K562 (cell line): ENCODE measurements at regions not wholly inside any gene's neighbourhood (a gene's known extent, or its start where the extent isn't known, plus 50 kb on each side); places are given as distances from the start of the nearest gene placed in this dataset.

ENCODE experiments used
- ATAC-seq: fragments of 200-7000 bp; cut with Tn5 transposase; 3 replicates; pipeline ENCODE4 v1.9.1; 2020; ENCODE audit warnings: moderate library complexity
- BruUV-seq: library from RNA; stranded (reverse); fragments of 400-500 nt; replicated peaks from 2 replicates; lab custom pipeline; 2021; lab: Mats Ljungman, UMichigan
- CTCF ChIA-PET: fragments of 300-600 bp; formaldehyde crosslinking; extraction: SDS; loops from one replicate; lab custom pipeline; 2021; ENCODE audit warnings: low intra/inter-chr PET ratio; lab: Yijun Ruan, JAX
- POLR2A ChIA-PET: fragments of 300-600, 350-650 bp; sonication (Branson Sonifier 250); formaldehyde crosslinking; extraction: SDS; loops from one replicate; lab custom pipeline; 2021; ENCODE audit warnings: antibody characterized with exemption, inconsistent platforms; lab: Yijun Ruan, JAX
- DNase-seq, 4 experiments: peaks; one replicate each; pipeline versions ENCODE4 v3.0.0 to v3.0.0-alpha.2; 2011 to 2018; ENCODE audit warnings: low spot score in 3 of 4, mixed read lengths in 3 of 4; ENCODE audit errors: extremely low read depth in 1 of 4
- FAIRE-seq: peaks from 2 replicates; lab custom pipeline; 2011; peaks lifted over from hg19 to GRCh38; lab: Jason Lieb, UNC
- H2AFZ ChIP-seq: 2 replicates; pipeline ENCODE4 v1.6.0; 2011; ENCODE audit warnings: low read depth, low read length, control low read depth, inconsistent platforms
- H3K27ac ChIP-seq: fragments of 200-600 bp; 3 replicates; pipeline ENCODE4 v1.8.0; 2011; ENCODE audit warnings: low read depth, mild to moderate bottlenecking, control low read depth, inconsistent platforms, low read length, moderate library complexity, mixed read lengths; ENCODE audit errors: extremely low read depth
- H3K27me3 ChIP-seq, 2 experiments: fragments of 300-600 bp in 1 of 2; 2 replicates in 1 of 2; 3 replicates in 1 of 2; pipeline versions ENCODE4 v1.6.0 to v1.8.0; 2011; ENCODE audit warnings: inconsistent platforms in 2 of 2, low read length in 2 of 2, mild to moderate bottlenecking in 1 of 2, mixed read lengths in 1 of 2, moderate library complexity in 1 of 2; ENCODE audit not compliant: control insufficient read depth in 2 of 2, insufficient read depth in 2 of 2
- H3K36me3 ChIP-seq: fragments of 300-600 bp; 3 replicates; pipeline ENCODE4 v1.8.0; 2011; ENCODE audit warnings: mild to moderate bottlenecking, low read length, inconsistent platforms; ENCODE audit not compliant: control insufficient read depth, insufficient read depth
- H3K4me1 ChIP-seq, 2 experiments: fragments of 200-600 bp in 1 of 2; replicated peaks in 1 of 2; 2 replicates in 1 of 2; 3 replicates in 1 of 2; pipeline versions ENCODE4 v1.5.1 to v1.8.0; 2011; ENCODE audit warnings: inconsistent platforms in 2 of 2, low read length in 2 of 2, mild to moderate bottlenecking in 1 of 2, mixed read lengths in 1 of 2, moderate library complexity in 1 of 2; ENCODE audit not compliant: control insufficient read depth in 2 of 2, insufficient read depth in 2 of 2
- H3K4me2 ChIP-seq: 2 replicates; pipeline ENCODE4 v1.6.1; 2011; ENCODE audit warnings: low read length, control low read depth, inconsistent platforms, mixed read lengths; ENCODE audit not compliant: insufficient read depth
- H3K4me3 ChIP-seq: fragments of 200-600 bp; sonication (generic), shearing (Covaris generic); 2 replicates; pipeline ENCODE4 v1.5.1; 2016; ENCODE audit warnings: control low read depth, inconsistent platforms
- H3K79me2 ChIP-seq: fragments of 200-600 bp; 3 replicates; pipeline ENCODE4 v1.8.0; 2011; ENCODE audit warnings: low read length, inconsistent platforms; ENCODE audit not compliant: control insufficient read depth, insufficient read depth
- H3K9ac ChIP-seq, 2 experiments: 2 replicates each; pipeline versions ENCODE4 v1.6.0 to v1.6.1; 2011; ENCODE audit warnings: low read depth in 2 of 2, low read length in 2 of 2, control low read depth in 1 of 2, inconsistent platforms in 1 of 2, mild to moderate bottlenecking in 1 of 2, mixed read lengths in 1 of 2; ENCODE audit not compliant: insufficient read depth in 1 of 2
- H3K9me1 ChIP-seq: one replicate; pipeline ENCODE4 v1.6.0; 2011; ENCODE audit warnings: inconsistent platforms, mild to moderate bottlenecking, low read length, moderate library complexity; ENCODE audit not compliant: control insufficient read depth, insufficient read depth
- H3K9me3 ChIP-seq: replicated peaks from 2 replicates; pipeline ENCODE4 v1.5.1; 2011; ENCODE audit warnings: low read depth, low read length, inconsistent platforms; ENCODE audit not compliant: control insufficient read depth, insufficient read depth
- H4K20me1 ChIP-seq: replicated peaks from 2 replicates; pipeline ENCODE4 v1.6.1; 2011; ENCODE audit warnings: low read length, inconsistent platforms, mixed read lengths; ENCODE audit not compliant: control insufficient read depth, insufficient read depth
- FOXK1 ChIP-seq: sonication (generic); formaldehyde crosslinking; IDR thresholded peaks from 2 replicates; pipeline ENCODE4 v1.8.0; 2022; ENCODE audit warnings: missing genetic modification reagents, mild to moderate bottlenecking, borderline replicate concordance
- GATAD2A ChIP-seq: fragments of 450-650 bp; IDR thresholded peaks from 2 replicates; pipeline ENCODE4 v1.6.1; 2017
- HBP1 ChIP-seq: fragments of 450-650 bp; formaldehyde crosslinking; IDR thresholded peaks from 2 replicates; pipeline ENCODE4 v1.4.0; 2022; ENCODE audit warnings: missing genetic modification characterization
- HMGN3 ChIP-seq: IDR thresholded peaks from 2 replicates; pipeline ENCODE4 v1.6.1; 2011; ENCODE audit warnings: borderline replicate concordance, low read depth, mild to moderate bottlenecking, mixed read lengths, low read length; ENCODE audit not compliant: insufficient read length; ENCODE audit errors: extremely low read depth
- KAT2B ChIP-seq: IDR thresholded peaks from one replicate; pipeline ENCODE4 v1.6.1; 2012; ENCODE audit warnings: low read depth, mild to moderate bottlenecking, control low read depth, inconsistent platforms, low read length, moderate library complexity
- MAZ ChIP-seq, 2 experiments: fragments of 450-650 bp in 1 of 2; sonication (generic) in 1 of 2; formaldehyde crosslinking; IDR thresholded peaks in 1 of 2; conservative IDR thresholded peaks in 1 of 2; 2 replicates each; pipeline versions ENCODE4 v1.4.0 to v1.5.0; 2020; ENCODE audit warnings: mild to moderate bottlenecking in 1 of 2, missing genetic modification reagents in 1 of 2
- NCOA1 ChIP-seq: fragments of 450-650 bp; IDR thresholded peaks from 2 replicates; pipeline ENCODE4 v1.6.1; 2016; ENCODE audit warnings: low read depth
- POLR3G ChIP-seq: IDR thresholded peaks from 2 replicates; pipeline ENCODE4 v1.6.1; 2011; ENCODE audit not compliant: insufficient read length, insufficient replicate concordance; ENCODE audit errors: extremely low read depth
- RCOR1 ChIP-seq, 2 experiments: IDR thresholded peaks; 2 replicates each; pipeline ENCODE4 v1.6.1; 2012; ENCODE audit warnings: low read depth in 2 of 2, low read length in 2 of 2, borderline replicate concordance in 1 of 2, improper control_type of control experiment in 1 of 2
- SETDB1 ChIP-seq: IDR thresholded peaks from one replicate; pipeline ENCODE4 v1.6.1; 2012; ENCODE audit warnings: low read length, control low read depth, inconsistent platforms
- SIN3B ChIP-seq: fragments of 450-650 bp; IDR thresholded peaks from 2 replicates; pipeline ENCODE4 v1.6.1; 2017; ENCODE audit warnings: low read depth, mild to moderate bottlenecking, moderate library complexity
- SMC3 ChIP-seq: conservative IDR thresholded peaks from 2 replicates; pipeline ENCODE4 v1.6.1; 2011; ENCODE audit warnings: low read depth, low read length, improper control_type of control experiment; ENCODE audit not compliant: insufficient read depth
- TARDBP ChIP-seq: fragments of 450-650 bp; IDR thresholded peaks from 2 replicates; pipeline ENCODE4 v1.6.1; 2016
- TCF15 ChIP-seq: fragments of 250-450 bp; sonication (Bioruptor Pico); IDR thresholded peaks from 2 replicates; pipeline ENCODE4 v1.8.0; 2022; ENCODE audit warnings: moderate library complexity, mild to moderate bottlenecking, inconsistent platforms
- TFE3 ChIP-seq: fragments of 450-650 bp; formaldehyde crosslinking; IDR thresholded peaks from 2 replicates; pipeline ENCODE4 v1.4.0; 2020; ENCODE audit warnings: mild to moderate bottlenecking, mixed read lengths
- ZNF140 ChIP-seq: fragments of 250-450 bp; sonication (Bioruptor Pico); IDR thresholded peaks from 2 replicates; pipeline ENCODE4 v1.8.0; 2021; ENCODE audit warnings: moderate library complexity, mild to moderate bottlenecking, inconsistent platforms
- ZNF197 ChIP-seq: fragments of 200-800 bp; sonication (Bioruptor generic); IDR thresholded peaks from 2 replicates; pipeline ENCODE4 v1.6.1; 2016; ENCODE audit warnings: low read depth, missing genetic modification characterization, missing compliant biosample characterization
- ZNF212 ChIP-seq: fragments of 450-650 bp; formaldehyde crosslinking; IDR thresholded peaks from 2 replicates; pipeline ENCODE4 v1.4.0; 2020; ENCODE audit warnings: mild to moderate bottlenecking
- WGBS: fragments of 100-300 bp; shearing (Covaris generic); methylation state at CpG from one replicate; pipeline ENCODE4 v1.1.6; 2016; ENCODE audit warnings: low coverage, mixed read lengths; ENCODE audit not compliant: insufficient coverage; ENCODE audit errors: missing lambda C conversion rate; 5-methylcytosine and 5-hydroxymethylcytosine counted together
- in situ Hi-C: fragments of 300-500 bp; cut with MboI; formaldehyde crosslinking; loops from 4 replicates; pipeline ENCODE4 v1.15.0; 2018; ENCODE audit warnings: inconsistent platforms, mixed read lengths
- intact Hi-C: fragments of 100-400 bp; cut with micrococcal nuclease; formaldehyde crosslinking; loops from 2 replicates; pipeline ENCODE4 v1.14.2; 2022

GRCh38 chr3:8436661-8437287 is 64.8 kb upstream of the LMCD1 start:
- H3K27me3 ChIP-seq: 0 out of 5 replicates have a peak, but pooled peaks cover 0 to 4% of the 10 kb centered on the region in 2 experiments
- intact Hi-C loops: no loop called here
- WGBS: 2% methylated on average over 8 of the region's 8 CpGs
- H4K20me1 ChIP-seq: no peaks in the 10 kb centered on the region
- H3K4me2 ChIP-seq: no peak overlapping the region
- TF ChIP-seq RCOR1 (IDR thresholded peaks at IDR 0.05; ENCODE audit: borderline replicate concordance in 1 of 2, low read depth in 2 of 2, low read length in 2 of 2) (no peak), NCOA1 (no peak), POLR3G (no peak), ZNF197 (CRISPR knock-in tag) (no peak), FOXK1 (CRISPR knock-in tag) (no peak), HBP1 (no peak), TARDBP (no peak), KAT2B (no peak), MAZ (CRISPR knock-in tag; conservative IDR thresholded peaks at IDR 0.05 in 1 of 2, IDR thresholded peaks at IDR 0.05 in 1 of 2) (no peak), TFE3 (no peak), ZNF212 (no peak), SMC3 (no peak), HMGN3 (no peak), TCF15 (no peak), SIN3B (no peak), SETDB1 (no peak), GATAD2A (no peak), ZNF140 (CRISPR knock-in tag) (no peak)
- TF ChIP-seq, all 486 proteins: peak for 0
- H3K36me3 ChIP-seq: no peaks in the 10 kb centered on the region
- H3K4me3 ChIP-seq: no peak overlapping the region
- CTCF ChIA-PET: no interaction called here
- H3K9me1 ChIP-seq: no peaks in the 10 kb centered on the region
- ATAC-seq (no peak), FAIRE-seq (no peak), DNase-seq (no peak)
- H3K79me2 ChIP-seq: no peaks in the 10 kb centered on the region
- BruUV-seq: no TSS peak
- H3K9ac ChIP-seq: no peak overlapping the region
- no peaks in the 10 kb centered on the region for H3K4me1 ChIP-seq
- no peak overlapping the region for H3K27ac ChIP-seq
- POLR2A ChIA-PET: interaction anchor here (0.5 to 0.7 kb wide), 3 partner anchors 48 to 655 kb away, joined by 3 read pairs; no protein-coding TSS in a partner anchor
- in situ Hi-C loops: no loop called here
- H2AFZ ChIP-seq: no peak overlapping the region
- H3K9me3 ChIP-seq: no peaks in the 10 kb centered on the region
